ENCODE measurements at regions not wholly inside any gene's neighbourhood (a gene's known extent, or its start where the extent isn't known, plus 50 kb on each side); places are given as distances from the start of the nearest gene placed in this dataset.

DNA sequence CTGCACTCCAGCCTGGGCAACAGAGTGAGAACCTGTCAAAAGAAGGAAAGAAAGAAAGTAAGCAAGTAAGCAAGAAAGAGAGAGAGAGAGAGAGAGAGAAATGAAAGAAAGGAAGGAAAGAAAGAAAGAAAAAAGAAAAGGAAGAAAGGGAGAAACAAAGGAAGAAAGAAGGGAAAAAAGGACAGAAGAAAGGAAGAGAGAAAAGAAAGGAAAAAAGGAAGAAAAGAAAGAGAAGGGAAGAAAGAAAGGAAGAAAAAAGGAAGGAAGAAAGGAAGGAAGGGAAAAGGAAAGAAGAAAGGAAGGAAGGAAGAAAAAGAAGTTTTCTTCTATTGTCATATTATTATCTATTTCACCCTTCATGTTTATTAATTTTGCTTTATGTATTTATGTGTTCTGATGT, 251.1 kb upstream of the CD180 start:
- Histone ChIP-seq H3K27me3 (no peaks in the 10 kb centered on the region), H3F3A (ENCODE audit: low read depth) (no peaks in the 10 kb centered on the region), H4K20me1 (ENCODE audit: low read depth) (no peaks in the 10 kb centered on the region), H3K4me1 (no peaks in the 10 kb centered on the region), H2AFZ (replicated peaks) (no peak overlapping the region), H3K9me3 (ENCODE audit: low read depth) (no peaks in the 10 kb centered on the region), H3K9ac (no peak overlapping the region), H3K27ac (no peak overlapping the region), H3K79me2 (ENCODE audit: low read depth) (no peaks in the 10 kb centered on the region), H3K4me3 (no peak overlapping the region), H3K4me2 (no peak overlapping the region), H3K36me3 (no peaks in the 10 kb centered on the region)
- TF ChIP-seq EZH2 (IDR thresholded peaks at IDR 0.05) = no peak
- no peak for TF ChIP-seq EZH2phosphoT487 (IDR thresholded peaks at IDR 0.05)
- TF ChIP-seq, protein P1, sequence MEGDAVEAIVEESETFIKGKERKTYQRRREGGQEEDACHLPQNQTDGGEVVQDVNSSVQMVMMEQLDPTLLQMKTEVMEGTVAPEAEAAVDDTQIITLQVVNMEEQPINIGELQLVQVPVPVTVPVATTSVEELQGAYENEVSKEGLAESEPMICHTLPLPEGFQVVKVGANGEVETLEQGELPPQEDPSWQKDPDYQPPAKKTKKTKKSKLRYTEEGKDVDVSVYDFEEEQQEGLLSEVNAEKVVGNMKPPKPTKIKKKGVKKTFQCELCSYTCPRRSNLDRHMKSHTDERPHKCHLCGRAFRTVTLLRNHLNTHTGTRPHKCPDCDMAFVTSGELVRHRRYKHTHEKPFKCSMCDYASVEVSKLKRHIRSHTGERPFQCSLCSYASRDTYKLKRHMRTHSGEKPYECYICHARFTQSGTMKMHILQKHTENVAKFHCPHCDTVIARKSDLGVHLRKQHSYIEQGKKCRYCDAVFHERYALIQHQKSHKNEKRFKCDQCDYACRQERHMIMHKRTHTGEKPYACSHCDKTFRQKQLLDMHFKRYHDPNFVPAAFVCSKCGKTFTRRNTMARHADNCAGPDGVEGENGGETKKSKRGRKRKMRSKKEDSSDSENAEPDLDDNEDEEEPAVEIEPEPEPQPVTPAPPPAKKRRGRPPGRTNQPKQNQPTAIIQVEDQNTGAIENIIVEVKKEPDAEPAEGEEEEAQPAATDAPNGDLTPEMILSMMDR (IDR thresholded peaks at IDR 0.05) = no peak
- H3K4me1 Mint-ChIP-seq = peaks cover 3% of the 10 kb centered on the region
- H3K4me3 Mint-ChIP-seq = no peak overlapping the region
- H3K27me3 Mint-ChIP-seq (ENCODE audit: insufficient read depth, low read depth) = peaks cover 6% of the 10 kb centered on the region
- peaks cover 29% of the 10 kb centered on the region for H3K9me3 Mint-ChIP-seq
- DNase-seq (ENCODE audit: low spot score) = no peak
- peaks cover 2% of the 10 kb centered on the region for H3K36me3 Mint-ChIP-seq
- no peak overlapping the region for H3K27ac Mint-ChIP-seq

DNA sequence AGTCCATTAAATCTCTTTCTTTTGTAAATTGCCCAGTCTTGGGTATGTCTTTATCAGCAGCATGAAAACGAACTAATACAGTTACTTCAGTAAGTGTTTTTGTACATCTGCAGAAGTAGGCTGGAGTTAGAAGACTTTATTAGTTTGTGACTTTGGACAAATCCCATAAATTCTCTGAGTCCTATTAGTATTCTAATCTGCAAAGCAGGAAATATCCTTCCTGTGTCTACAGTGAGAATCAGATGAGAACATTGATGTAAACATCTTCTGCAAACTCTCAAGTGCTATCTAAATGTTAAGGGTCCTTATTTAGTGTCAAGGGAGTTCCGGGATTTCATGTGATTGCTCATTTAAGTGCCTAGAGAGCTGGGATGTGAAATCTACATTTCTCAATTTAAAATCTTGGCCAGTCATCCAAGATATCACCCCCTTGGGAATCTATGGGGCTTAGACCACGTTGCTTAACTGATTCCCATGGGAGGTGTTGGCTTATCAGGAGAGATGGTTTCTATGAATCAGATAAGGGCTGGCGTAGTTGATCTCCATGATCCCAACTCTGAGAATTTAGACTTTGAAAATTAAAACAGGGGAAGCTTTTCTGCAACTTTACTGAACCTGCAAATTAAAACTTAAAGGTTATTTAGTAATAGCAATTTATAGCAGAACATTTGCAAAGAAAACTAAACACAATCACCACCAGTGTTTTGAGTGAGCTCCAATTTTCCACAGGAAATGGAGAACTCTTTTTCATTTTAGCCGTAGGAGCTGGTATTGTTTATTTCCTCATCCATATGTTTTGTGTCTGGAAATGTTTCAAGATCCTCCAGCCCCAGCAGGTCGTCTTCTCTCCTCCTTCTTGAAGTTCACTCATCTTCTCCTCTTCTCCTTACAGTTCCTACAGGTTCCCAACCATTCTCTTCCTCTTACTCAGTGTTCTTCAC, 241.6 kb upstream of the CD180 start:
- H3K36me3 ChIP-seq = no peaks in the 10 kb centered on the region
- Mint-ChIP-seq H3K4me1 (peaks cover 13% of the 10 kb centered on the region), H3K27me3 (ENCODE audit: insufficient read depth, low read depth) (peaks cover 2% of the 10 kb centered on the region), H3K36me3 (no peaks in the 10 kb centered on the region), H3K9me3 (peaks cover 4% of the 10 kb centered on the region), H3K27ac (no peak overlapping the region), H3K4me3 (no peak overlapping the region)
- no peaks in the 10 kb centered on the region for H3F3A ChIP-seq (ENCODE audit: low read depth)
- no peaks in the 10 kb centered on the region for H3K9me3 ChIP-seq (ENCODE audit: low read depth)
- no peak overlapping the region for H3K4me2 ChIP-seq
- H3K9ac ChIP-seq = no peak overlapping the region
- no peak overlapping the region for H3K4me3 ChIP-seq
- H3K4me1 ChIP-seq = no peaks in the 10 kb centered on the region
- DNase-seq (ENCODE audit: low spot score) = no peak
- TF ChIP-seq, protein P1 (IDR thresholded peaks at IDR 0.05) = no peak
- TF ChIP-seq EZH2 (IDR thresholded peaks at IDR 0.05) (no peak), EZH2phosphoT487 (IDR thresholded peaks at IDR 0.05) (no peak)
- no peak overlapping the region for H2AFZ ChIP-seq (replicated peaks)
- H3K27ac ChIP-seq = no peak overlapping the region
- H4K20me1 ChIP-seq (ENCODE audit: low read depth) = no peaks in the 10 kb centered on the region
- H3K79me2 ChIP-seq (ENCODE audit: low read depth) = no peaks in the 10 kb centered on the region
- H3K27me3 ChIP-seq = no peaks in the 10 kb centered on the region

DNA sequence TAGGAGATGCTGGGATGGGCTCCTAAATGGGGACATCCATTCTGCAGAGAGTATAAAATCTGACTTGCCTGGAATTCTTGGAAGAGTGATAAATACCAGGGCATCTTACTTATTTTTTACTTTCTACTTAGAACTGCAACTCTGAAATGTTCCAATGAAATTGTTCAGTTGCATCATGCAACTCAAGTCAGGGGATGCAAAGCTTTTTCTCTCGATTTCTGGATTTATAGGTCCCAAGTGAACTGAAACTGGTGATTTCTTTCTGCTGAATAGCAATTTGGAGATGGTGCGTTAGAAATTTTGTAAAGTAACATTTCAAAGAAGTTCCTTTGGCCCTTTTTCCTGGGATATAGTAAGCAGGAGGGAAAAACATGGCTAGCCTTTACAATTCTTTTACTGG, 238.4 kb upstream of the CD180 start:
- Histone ChIP-seq H3F3A (ENCODE audit: low read depth) (no peaks in the 10 kb centered on the region), H3K9me3 (ENCODE audit: low read depth) (no peaks in the 10 kb centered on the region), H3K27me3 (no peaks in the 10 kb centered on the region), H3K9ac (no peak overlapping the region), H3K4me3 (no peak overlapping the region), H3K36me3 (no peaks in the 10 kb centered on the region), H3K79me2 (ENCODE audit: low read depth) (no peaks in the 10 kb centered on the region), H3K4me2 (no peak overlapping the region), H2AFZ (replicated peaks) (no peak overlapping the region), H4K20me1 (ENCODE audit: low read depth) (no peaks in the 10 kb centered on the region), H3K27ac (no peak overlapping the region), H3K4me1 (no peaks in the 10 kb centered on the region)
- Mint-ChIP-seq H3K36me3 (no peaks in the 10 kb centered on the region), H3K4me3 (no peak overlapping the region), H3K27ac (no peak overlapping the region), H3K27me3 (ENCODE audit: insufficient read depth, low read depth) (peaks cover 2% of the 10 kb centered on the region), H3K4me1 (peaks cover 13% of the 10 kb centered on the region), H3K9me3 (peaks cover 4% of the 10 kb centered on the region)
- TF ChIP-seq, protein P1 (IDR thresholded peaks at IDR 0.05) = no peak
- TF ChIP-seq EZH2phosphoT487 (IDR thresholded peaks at IDR 0.05) (no peak), EZH2 (IDR thresholded peaks at IDR 0.05) (no peak)
- no peak for DNase-seq (ENCODE audit: low spot score)

Data from neural progenitor cell (in vitro differentiated cells).